HCT116 (cell line): ENCODE measurements at regions not wholly inside any gene's neighbourhood (a gene's known extent, or its start where the extent isn't known, plus 50 kb on each side); places are given as distances from the start of the nearest gene placed in this dataset.

Source experiments
- ATAC-seq: fragments of 200-7000 bp; cut with Tn5 transposase; 2 replicates; pipeline ENCODE4 v1.9.1; 2020; ENCODE audit warnings: mild to moderate bottlenecking, moderate library complexity
- BruUV-seq: library from RNA; stranded (reverse); fragments of 400-500 nt; replicated peaks from 2 replicates; lab custom pipeline; 2021; lab: Mats Ljungman, UMichigan
- CTCF ChIA-PET: fragments of 300-600 bp; sonication (Branson Sonifier 250); formaldehyde crosslinking; loops from one replicate; lab custom pipeline; 2021; ENCODE audit warnings: antibody characterized with exemption; lab: Charles Lee
- POLR2A ChIA-PET: fragments of 300-600, 350-600 bp; sonication (Branson Sonifier 250); formaldehyde crosslinking; loops from one replicate; lab custom pipeline; 2021; ENCODE audit warnings: antibody characterized with exemption; lab: Charles Lee
- RAD21 ChIA-PET, 2 experiments: fragments of 300-600 bp; sonication (Branson Sonifier 250); formaldehyde crosslinking; loops; one replicate each; lab custom pipeline; 2023; ENCODE audit warnings: low total read pairs in 2 of 2; ENCODE audit not compliant: uncharacterized antibody in 2 of 2, unreplicated experiment in 2 of 2, low non-redundant PET in 1 of 2; lab: Charles Lee
- DNase-seq: peaks from one replicate; pipeline ENCODE4 v3.0.0-alpha.2; 2010; ENCODE audit warnings: low read depth, low spot score
- H2AFZ ChIP-seq: fragments of 200-600 bp; shearing (Covaris generic), sonication (generic); 2 replicates; pipeline ENCODE4 v1.6.1; 2017; ENCODE audit warnings: low read depth, mixed run types, mixed read lengths, antibody characterized with exemption, low read length; ENCODE audit not compliant: poor library complexity, severe bottlenecking
- H3K27ac ChIP-seq: 2 replicates; pipeline ENCODE4 v1.5.1; 2012; ENCODE audit warnings: low read depth, low read length
- H3K27me3 ChIP-seq: fragments of 200-600 bp; sonication (generic); 2 replicates; pipeline ENCODE4 v1.6.1; 2016; ENCODE audit warnings: mixed run types, low read length, mixed read lengths; ENCODE audit not compliant: insufficient read depth
- H3K36me3 ChIP-seq, 2 experiments: fragments of 200-500 bp in 1 of 2; fragments of 200-600 bp in 1 of 2; sonication (Bioruptor generic) in 1 of 2; sonication (generic) in 1 of 2; 2 replicates each; pipeline versions ENCODE4 v1.5.1 to v1.6.1; 2014 to 2016; ENCODE audit warnings: low read length in 2 of 2, inconsistent platforms in 1 of 2, mixed read lengths in 1 of 2, mixed run types in 1 of 2; ENCODE audit not compliant: insufficient read depth in 2 of 2, control insufficient read depth in 1 of 2
- H3K4me1 ChIP-seq, 2 experiments: fragments of 200-600 bp in 1 of 2; sonication (generic) in 1 of 2; 2 replicates each; pipeline versions ENCODE4 v1.5.1 to v1.6.1; 2012 to 2017; ENCODE audit warnings: low read length in 2 of 2, inconsistent platforms in 1 of 2, mild to moderate bottlenecking in 1 of 2, mixed read lengths in 1 of 2, mixed run types in 1 of 2, moderate library complexity in 1 of 2; ENCODE audit not compliant: insufficient read depth in 2 of 2, control insufficient read depth in 1 of 2
- H3K4me2 ChIP-seq: fragments of 200-600 bp; sonication (generic); 2 replicates; pipeline ENCODE4 v1.6.1; 2017; ENCODE audit warnings: mixed run types, low read length, mixed read lengths
- H3K4me3 ChIP-seq, 2 experiments: fragments of 200-600 bp in 1 of 2; sonication (generic) in 1 of 2; replicated peaks in 1 of 2; 2 replicates each; pipeline ENCODE4 v1.5.1; 2011 to 2016; ENCODE audit warnings: low read length in 2 of 2, control low read depth in 1 of 2, low read depth in 1 of 2, mild to moderate bottlenecking in 1 of 2, mixed read lengths in 1 of 2, mixed run types in 1 of 2
- H3K79me2 ChIP-seq: fragments of 200-600 bp; sonication (generic); 2 replicates; pipeline ENCODE4 v1.6.1; 2017; ENCODE audit warnings: mild to moderate bottlenecking, mixed run types, low read length, moderate library complexity, mixed read lengths; ENCODE audit not compliant: insufficient read depth
- H3K9ac ChIP-seq: fragments of 200-600 bp; sonication (generic); 2 replicates; pipeline ENCODE4 v1.6.1; 2016; ENCODE audit warnings: low read length, mixed read lengths
- H3K9me2 ChIP-seq: fragments of 200-600 bp; sonication (generic), shearing (Covaris generic); 2 replicates; pipeline ENCODE4 v1.6.1; 2017; ENCODE audit warnings: mixed run types, mild to moderate bottlenecking, moderate library complexity; ENCODE audit not compliant: insufficient read depth
- H3K9me3 ChIP-seq, 2 experiments: fragments of 200-500 bp in 1 of 2; fragments of 200-600 bp in 1 of 2; sonication (Bioruptor generic) in 1 of 2; sonication (generic) in 1 of 2; 2 replicates each; pipeline ENCODE4 v1.6.1; 2014 to 2017; ENCODE audit warnings: low read length in 2 of 2, mixed read lengths in 2 of 2, inconsistent platforms in 1 of 2, low read depth in 1 of 2, mild to moderate bottlenecking in 1 of 2, mixed run types in 1 of 2, moderate library complexity in 1 of 2; ENCODE audit not compliant: control insufficient read depth in 1 of 2, insufficient read depth in 1 of 2
- H4K20me1 ChIP-seq: fragments of 200-600 bp; sonication (generic), shearing (Covaris generic); 2 replicates; pipeline ENCODE4 v1.6.1; 2017; ENCODE audit warnings: mixed run types, mild to moderate bottlenecking, moderate library complexity; ENCODE audit not compliant: insufficient read depth
- CEBPB ChIP-seq: IDR thresholded peaks from 2 replicates; pipeline ENCODE4 v1.6.1; 2012; ENCODE audit warnings: low read depth
- EGR1 ChIP-seq: IDR thresholded peaks from 2 replicates; pipeline ENCODE4 v1.6.1; 2012; ENCODE audit warnings: low read depth
- EZH2phosphoT487 ChIP-seq: fragments of 200-600 bp; IDR thresholded peaks from 2 replicates; pipeline ENCODE4 v1.6.1; 2018; ENCODE audit warnings: antibody characterized with exemption, borderline replicate concordance
- FOSL1 ChIP-seq: IDR thresholded peaks from 2 replicates; pipeline ENCODE4 v1.6.1; 2012; ENCODE audit warnings: low read depth
- JUND ChIP-seq: IDR thresholded peaks from 2 replicates; pipeline ENCODE4 v1.6.1; 2012
- MAX ChIP-seq: IDR thresholded peaks from 2 replicates; pipeline ENCODE4 v1.6.1; 2012
- POLR2A ChIP-seq: IDR thresholded peaks from 2 replicates; pipeline ENCODE4 v1.7.0; 2011; ENCODE audit warnings: borderline replicate concordance; ENCODE audit not compliant: insufficient read depth, insufficient read length; ENCODE audit errors: extremely low read depth
- POLR2AphosphoS5 ChIP-seq: IDR thresholded peaks from 2 replicates; pipeline ENCODE4 v1.6.1; 2011; ENCODE audit warnings: mild to moderate bottlenecking, low read depth, low read length, moderate library complexity
- SIN3A ChIP-seq: IDR thresholded peaks from 2 replicates; pipeline ENCODE4 v1.6.1; 2012; ENCODE audit warnings: low read depth
- SP1 ChIP-seq: IDR thresholded peaks from 2 replicates; pipeline ENCODE4 v1.6.1; 2012; ENCODE audit warnings: low read depth
- SRF ChIP-seq: IDR thresholded peaks from 2 replicates; pipeline ENCODE4 v1.6.1; 2012; ENCODE audit warnings: low read depth
- TCF7L2 ChIP-seq: IDR thresholded peaks from 2 replicates; pipeline ENCODE4 v1.7.0; 2011; ENCODE audit warnings: borderline replicate concordance, inconsistent platforms; ENCODE audit not compliant: insufficient read depth, insufficient read length; ENCODE audit errors: extremely low read depth
- YY1 ChIP-seq: IDR thresholded peaks from 2 replicates; pipeline ENCODE4 v1.6.1; 2011; ENCODE audit warnings: low read length, low read depth, moderate library complexity, mild to moderate bottlenecking; ENCODE audit not compliant: insufficient replicate concordance; ENCODE audit errors: extremely low read depth
- ZFX ChIP-seq: fragments of 450-650 bp; IDR thresholded peaks from 2 replicates; pipeline ENCODE4 v1.6.1; 2017
- ZNF274 ChIP-seq: fragments of 200-500 bp; sonication (Bioruptor generic); IDR thresholded peaks from 2 replicates; pipeline ENCODE4 v1.6.1; 2014; ENCODE audit warnings: mild to moderate bottlenecking, low read depth, low read length, inconsistent platforms
- intact Hi-C: fragments of 100-400 bp; cut with micrococcal nuclease; formaldehyde crosslinking; loops from 2 replicates; pipeline ENCODE4 v1.10.0; 2022

- DNase-seq = no peak
- Histone ChIP-seq H3K79me2 (no peaks in the 10 kb centered on the region), H3K4me1 (peaks cover 0 to 10% of the 10 kb centered on the region in 2 experiments; a peak in 2 of 4 replicates), H4K20me1 (no peaks in the 10 kb centered on the region), H3K9me2 (no peaks in the 10 kb centered on the region), H3K27me3 (peaks cover 13% of the 10 kb centered on the region; the same call in 1 of the 2 replicates), H3K4me2 (no peak overlapping the region), H3K27ac (no peak overlapping the region), H3K9ac (no peak overlapping the region), H3K9me3 (no peaks in the 10 kb centered on the region), H3K36me3 (no peaks in the 10 kb centered on the region), H2AFZ (no peak overlapping the region), H3K4me3 (no peak overlapping the region)
- CTCF ChIA-PET = no interaction called here
- RAD21 ChIA-PET = no interaction called here
- POLR2A ChIA-PET = no interaction called here
- TF ChIP-seq YY1 = no peak
- TF ChIP-seq SIN3A = no peak
- no peak for TF ChIP-seq SP1
- TF ChIP-seq POLR2A = no peak
- TF ChIP-seq TCF7L2 = no peak
- no peak for TF ChIP-seq POLR2AphosphoS5
- no peak for TF ChIP-seq ZFX
- no peak for TF ChIP-seq EZH2phosphoT487
- TF ChIP-seq SRF = no peak
- TF ChIP-seq JUND = no peak
- TF ChIP-seq FOSL1 = no peak
- TF ChIP-seq MAX = no peak
- TF ChIP-seq CEBPB = no peak
- no peak for TF ChIP-seq EGR1
- no peak for TF ChIP-seq ZNF274
- intact Hi-C loops = no loop called here
- no peak for ATAC-seq
- no TSS peak for BruUV-seq
These were observed 152.7 kb upstream of the HDAC4 start for GRCh38 chr2:239553376-239554000.
